Type B pancreatic cell (in vitro differentiated cells): ENCODE measurements at regions not wholly inside any gene's neighbourhood (a gene's known extent, or its start where the extent isn't known, plus 50 kb on each side); places are given as distances from the start of the nearest gene placed in this dataset.

Experiments used
- DNase-seq: peaks from one replicate; pipeline ENCODE4 v3.0.0; 2021; ENCODE audit warnings: mixed read lengths; ENCODE audit not compliant: unreplicated experiment; ENCODE audit errors: extremely low spot score
- H3K27ac Mint-ChIP-seq: 2 replicates; pipeline ENCODE4 v1.8.0; 2021; ENCODE audit warnings: mild to moderate bottlenecking, mixed read lengths
- H3K27me3 Mint-ChIP-seq: 2 replicates; pipeline ENCODE4 v1.8.0; 2021; ENCODE audit warnings: mixed read lengths
- H3K36me3 Mint-ChIP-seq: 2 replicates; pipeline ENCODE4 v1.8.0; 2021; ENCODE audit warnings: mixed read lengths
- H3K4me1 Mint-ChIP-seq: one replicate; pipeline ENCODE4 v1.8.0; 2021; ENCODE audit warnings: mixed read lengths; ENCODE audit not compliant: unreplicated experiment
- H3K4me3 Mint-ChIP-seq: 2 replicates; pipeline ENCODE4 v1.8.0; 2021; ENCODE audit warnings: mild to moderate bottlenecking, mixed read lengths
- H3K9me3 Mint-ChIP-seq: 2 replicates; pipeline ENCODE4 v1.8.0; 2021; ENCODE audit warnings: mixed read lengths
- CTCF ChIP-seq: fragments of 200-600 bp; sonication (generic); conservative IDR thresholded peaks from 2 replicates; pipeline ENCODE4 v1.5.0; 2021; ENCODE audit warnings: antibody characterized with exemption, mild to moderate bottlenecking

- H3K27ac Mint-ChIP-seq: no peak overlapping the region
- no peaks in the 10 kb centered on the region for H3K9me3 Mint-ChIP-seq
- TF ChIP-seq CTCF: peak; percentile 81
- H3K4me3 Mint-ChIP-seq: no peak overlapping the region
- H3K27me3 Mint-ChIP-seq: peaks cover 6% of the 10 kb centered on the region
- H3K36me3 Mint-ChIP-seq: no peaks in the 10 kb centered on the region
- no peak for DNase-seq
- H3K4me1 Mint-ChIP-seq: no peaks in the 10 kb centered on the region
Measured at GRCh38 chr11:109939166-109939810, 153.9 kb upstream of the ZC3H12C start.

- Mint-ChIP-seq H3K9me3 (no peaks in the 10 kb centered on the region), H3K36me3 (no peaks in the 10 kb centered on the region), H3K4me1 (no peaks in the 10 kb centered on the region), H3K27ac (no peak overlapping the region), H3K27me3 (peaks cover 6% of the 10 kb centered on the region), H3K4me3 (no peak overlapping the region)
- no peak for TF ChIP-seq CTCF
- no peak for DNase-seq
Measured at GRCh38 chr11:109940816-109941215, 152.4 kb upstream of the ZC3H12C start.

GRCh38 chr11:109945626-109946321 is 147.4 kb upstream of the ZC3H12C start:
- no peak overlapping the region for H3K4me3 Mint-ChIP-seq
- no peak for DNase-seq
- H3K36me3 Mint-ChIP-seq: no peaks in the 10 kb centered on the region
- no peaks in the 10 kb centered on the region for H3K9me3 Mint-ChIP-seq
- no peak for TF ChIP-seq CTCF
- H3K27me3 Mint-ChIP-seq: peaks cover 5% of the 10 kb centered on the region
- H3K27ac Mint-ChIP-seq: peak overlapping the region; percentile 93
- H3K4me1 Mint-ChIP-seq: peaks cover 7% of the 10 kb centered on the region

- DNase-seq: peak; percentile 79
- no peaks in the 10 kb centered on the region for H3K36me3 Mint-ChIP-seq
- H3K27me3 Mint-ChIP-seq: peaks cover 3% of the 10 kb centered on the region
- H3K9me3 Mint-ChIP-seq: no peaks in the 10 kb centered on the region
- peak overlapping the region; percentile 78 for H3K4me3 Mint-ChIP-seq
- peak overlapping the region; percentile 93 for H3K27ac Mint-ChIP-seq
- TF ChIP-seq CTCF: peak; percentile 96
- peaks cover 7% of the 10 kb centered on the region for H3K4me1 Mint-ChIP-seq
Measured at GRCh38 chr11:109946322-109946846, 146.8 kb upstream of the ZC3H12C start.

- Mint-ChIP-seq H3K4me3 (no peak overlapping the region), H3K36me3 (no peaks in the 10 kb centered on the region), H3K9me3 (no peaks in the 10 kb centered on the region), H3K4me1 (no peaks in the 10 kb centered on the region), H3K27me3 (no peaks in the 10 kb centered on the region), H3K27ac (no peak overlapping the region)
- DNase-seq: no peak
- TF ChIP-seq CTCF: no peak
Measured at GRCh38 chr11:109954534-109954933, 138.7 kb upstream of the ZC3H12C start.
